HEK293 (cell line): ENCODE measurements at regions not wholly inside any gene's neighbourhood (a gene's known extent, or its start where the extent isn't known, plus 50 kb on each side); places are given as distances from the start of the nearest gene placed in this dataset.

ENCODE experiments used
- CTCF ChIA-PET: fragments of 350-600 bp; formaldehyde crosslinking; extraction: SDS; loops from one replicate; lab custom pipeline; 2021; ENCODE audit warnings: antibody characterized with exemption; lab: Yijun Ruan, JAX
- POLR2A ChIA-PET: fragments of 300-600 bp; formaldehyde crosslinking; extraction: SDS; loops from one replicate; lab custom pipeline; 2020; ENCODE audit warnings: antibody characterized with exemption, inconsistent platforms; lab: Yijun Ruan, JAX
- H3K27ac ChIP-seq: fragments of 200-500 bp; sonication (Bioruptor generic); 2 replicates; pipeline ENCODE4 v1.5.1; 2014; ENCODE audit warnings: low read depth, low read length, control low read depth, inconsistent platforms; ENCODE audit errors: extremely low read depth
- H3K36me3 ChIP-seq, 2 experiments: fragments of 200-500 bp in 1 of 2; sonication (Bioruptor generic) in 1 of 2; 1 replicate in 1 of 2; 2 replicates in 1 of 2; pipeline ENCODE4 v1.5.1; 2014 to 2017; ENCODE audit warnings: inconsistent platforms in 2 of 2, low read length in 2 of 2; ENCODE audit not compliant: control insufficient read depth in 2 of 2, insufficient read depth in 1 of 2
- H3K4me1 ChIP-seq: fragments of 200-500 bp; sonication (Bioruptor generic); 2 replicates; pipeline ENCODE4 v1.5.1; 2014; ENCODE audit warnings: mild to moderate bottlenecking, low read length, inconsistent platforms; ENCODE audit not compliant: control insufficient read depth, insufficient read depth
- H3K4me3 ChIP-seq: 2 replicates; pipeline ENCODE4 v1.5.1; 2011; ENCODE audit warnings: low read depth, mild to moderate bottlenecking, control low read depth, low read length, moderate library complexity
- H3K9me3 ChIP-seq: fragments of 200-500 bp; sonication (Bioruptor generic); 2 replicates; pipeline ENCODE4 v1.5.1; 2014; ENCODE audit warnings: low read depth, low read length, inconsistent platforms; ENCODE audit not compliant: control insufficient read depth, insufficient read depth
- EGR2 ChIP-seq: fragments of 450-650 bp; formaldehyde crosslinking; IDR thresholded peaks from 2 replicates; pipeline ENCODE4 v1.5.1; 2016; ENCODE audit warnings: low read depth, missing biosample characterization, missing genetic modification characterization
- GLIS1 ChIP-seq: fragments of 450-650 bp; formaldehyde crosslinking; IDR thresholded peaks from 2 replicates; pipeline ENCODE4 v1.5.1; 2016; ENCODE audit warnings: missing biosample characterization, missing genetic modification characterization
- IKZF3 ChIP-seq: fragments of 450-650 bp; IDR thresholded peaks from 2 replicates; pipeline ENCODE4 v1.5.0; 2018; ENCODE audit warnings: missing biosample characterization, mild to moderate bottlenecking, missing genetic modification characterization, moderate library complexity
- ZNF138 ChIP-seq: fragments of 450-650 bp; formaldehyde crosslinking; IDR thresholded peaks from 2 replicates; pipeline ENCODE4 v1.5.1; 2016; ENCODE audit warnings: missing biosample characterization, missing genetic modification characterization, borderline replicate concordance
- ZNF146 ChIP-seq: fragments of 450-650 bp; formaldehyde crosslinking; IDR thresholded peaks from 2 replicates; pipeline ENCODE4 v1.5.1; 2016; ENCODE audit warnings: missing biosample characterization, missing genetic modification characterization
- ZNF221 ChIP-seq: fragments of 450-650 bp; formaldehyde crosslinking; IDR thresholded peaks from 2 replicates; pipeline ENCODE4 v1.5.1; 2017; ENCODE audit warnings: missing biosample characterization, missing genetic modification characterization, borderline replicate concordance
- ZNF449 ChIP-seq: fragments of 450-650 bp; formaldehyde crosslinking; IDR thresholded peaks from 2 replicates; pipeline ENCODE4 v1.5.1; 2017; ENCODE audit warnings: missing biosample characterization, mild to moderate bottlenecking, missing genetic modification characterization, moderate library complexity
- ZNF555 ChIP-seq: fragments of 450-650 bp; formaldehyde crosslinking; conservative IDR thresholded peaks from 2 replicates; pipeline ENCODE4 v1.5.1; 2017; ENCODE audit warnings: missing biosample characterization, mild to moderate bottlenecking, missing genetic modification characterization, inconsistent platforms
- ZNF624 ChIP-seq: fragments of 450-650 bp; formaldehyde crosslinking; IDR thresholded peaks from 2 replicates; pipeline ENCODE4 v1.5.1; 2017; ENCODE audit warnings: missing biosample characterization, missing genetic modification characterization
- ZXDB ChIP-seq: fragments of 450-650 bp; formaldehyde crosslinking; IDR thresholded peaks from 2 replicates; pipeline ENCODE4 v1.5.1; 2016; ENCODE audit warnings: missing biosample characterization, missing genetic modification characterization
- TF ChIP-seq, protein P1 (sequence below): fragments of 450-650 bp; formaldehyde crosslinking; IDR thresholded peaks from 2 replicates; pipeline ENCODE4 v1.5.1; 2017; ENCODE audit warnings: missing biosample characterization, missing genetic modification characterization
- TF ChIP-seq, protein P2 (sequence below): fragments of 450-650 bp; formaldehyde crosslinking; IDR thresholded peaks from 2 replicates; pipeline ENCODE4 v1.5.1; 2016; ENCODE audit warnings: missing biosample characterization, missing genetic modification characterization
- TF ChIP-seq, protein P3 (sequence below): fragments of 450-650 bp; formaldehyde crosslinking; optimal IDR thresholded peaks from 2 replicates; pipeline ENCODE3; 2016; ENCODE audit warnings: missing biosample characterization, mild to moderate bottlenecking, missing genetic modification characterization
- TF ChIP-seq, protein P4 (sequence below): fragments of 450-650 bp; IDR thresholded peaks from 2 replicates; pipeline ENCODE4 v1.5.1; 2018; ENCODE audit warnings: missing biosample characterization, missing genetic modification characterization

DNA sequence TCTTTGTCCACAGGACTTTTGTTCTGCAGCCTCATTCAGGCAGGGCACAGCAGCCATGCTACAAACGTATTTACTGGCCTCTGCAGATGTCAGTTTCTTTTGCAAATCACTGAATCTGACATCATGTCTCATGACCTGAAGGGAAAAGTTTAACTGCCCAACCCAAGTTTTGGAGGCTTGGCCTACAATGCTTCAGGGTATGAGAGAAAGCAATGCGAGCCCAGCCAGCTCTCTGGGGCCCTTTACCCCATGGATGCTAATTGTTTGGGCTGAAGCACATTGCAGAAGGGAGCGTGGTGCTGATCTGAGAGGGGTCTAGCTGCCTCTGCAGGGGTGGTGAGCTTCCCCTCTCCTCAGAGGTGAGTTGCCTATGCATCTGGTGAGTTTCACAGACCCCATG is 179.9 kb upstream of the CXCL12 start:
- no peaks in the 10 kb centered on the region for H3K9me3 ChIP-seq
- H3K27ac ChIP-seq: no peak overlapping the region
- TF ChIP-seq GLIS1: no peak
- peak; percentile 66 for TF ChIP-seq ZNF449 (tag by site-specific recombination)
- TF ChIP-seq ZNF138 (tag by site-specific recombination): no peak
- no peak for TF ChIP-seq ZNF555
- no peak overlapping the region for H3K4me3 ChIP-seq
- POLR2A ChIA-PET: no interaction called here
- H3K4me1 ChIP-seq: no peaks in the 10 kb centered on the region
- H3K36me3 ChIP-seq: no peaks in the 10 kb centered on the region
- CTCF ChIA-PET: interaction anchor here (1.1 kb wide), 1 partner anchor 11 kb away, joined by 4 read pairs; no protein-coding TSS in a partner anchor

- Histone ChIP-seq H3K27ac (no peak overlapping the region), H3K9me3 (no peaks in the 10 kb centered on the region)
- POLR2A ChIA-PET: no interaction called here
- CTCF ChIA-PET: no interaction called here
- TF ChIP-seq ZNF624 (tag by site-specific recombination): no peak
- TF ChIP-seq ZXDB (tag by site-specific recombination): no peak
- TF ChIP-seq ZNF146 (tag by site-specific recombination): no peak
- TF ChIP-seq ZNF221: no peak
- TF ChIP-seq, all 188 proteins: peak for 0
- H3K4me3 ChIP-seq: no peak overlapping the region
- H3K4me1 ChIP-seq: no peaks in the 10 kb centered on the region
- H3K36me3 ChIP-seq: no peaks in the 10 kb centered on the region
Measured at GRCh38 chr10:44566786-44567185, 181.9 kb upstream of the CXCL12 start.

- Histone ChIP-seq H3K4me1 (no peaks in the 10 kb centered on the region), H3K4me3 (no peak overlapping the region), H3K9me3 (no peaks in the 10 kb centered on the region), H3K27ac (no peak overlapping the region), H3K36me3 (no peaks in the 10 kb centered on the region)
- no peak for TF ChIP-seq EGR2 (tag by site-specific recombination)
- TF ChIP-seq, protein P1, sequence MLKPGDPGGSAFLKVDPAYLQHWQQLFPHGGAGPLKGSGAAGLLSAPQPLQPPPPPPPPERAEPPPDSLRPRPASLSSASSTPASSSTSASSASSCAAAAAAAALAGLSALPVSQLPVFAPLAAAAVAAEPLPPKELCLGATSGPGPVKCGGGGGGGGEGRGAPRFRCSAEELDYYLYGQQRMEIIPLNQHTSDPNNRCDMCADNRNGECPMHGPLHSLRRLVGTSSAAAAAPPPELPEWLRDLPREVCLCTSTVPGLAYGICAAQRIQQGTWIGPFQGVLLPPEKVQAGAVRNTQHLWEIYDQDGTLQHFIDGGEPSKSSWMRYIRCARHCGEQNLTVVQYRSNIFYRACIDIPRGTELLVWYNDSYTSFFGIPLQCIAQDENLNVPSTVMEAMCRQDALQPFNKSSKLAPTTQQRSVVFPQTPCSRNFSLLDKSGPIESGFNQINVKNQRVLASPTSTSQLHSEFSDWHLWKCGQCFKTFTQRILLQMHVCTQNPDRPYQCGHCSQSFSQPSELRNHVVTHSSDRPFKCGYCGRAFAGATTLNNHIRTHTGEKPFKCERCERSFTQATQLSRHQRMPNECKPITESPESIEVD: peak; percentile 70
- ChIA-PET CTCF (interaction anchor here (0.6 kb wide), 1 partner anchor 13 kb away, joined by 3 read pairs; no protein-coding TSS in a partner anchor), POLR2A (no interaction called here)
Measured at GRCh38 chr10:44567471-44567870, 182.6 kb upstream of the CXCL12 start.

GRCh38 chr10:44569193-44570091 is 184.5 kb upstream of the CXCL12 start:
- no peaks in the 10 kb centered on the region for H3K36me3 ChIP-seq
- no peak overlapping the region for H3K27ac ChIP-seq
- TF ChIP-seq, protein P2, sequence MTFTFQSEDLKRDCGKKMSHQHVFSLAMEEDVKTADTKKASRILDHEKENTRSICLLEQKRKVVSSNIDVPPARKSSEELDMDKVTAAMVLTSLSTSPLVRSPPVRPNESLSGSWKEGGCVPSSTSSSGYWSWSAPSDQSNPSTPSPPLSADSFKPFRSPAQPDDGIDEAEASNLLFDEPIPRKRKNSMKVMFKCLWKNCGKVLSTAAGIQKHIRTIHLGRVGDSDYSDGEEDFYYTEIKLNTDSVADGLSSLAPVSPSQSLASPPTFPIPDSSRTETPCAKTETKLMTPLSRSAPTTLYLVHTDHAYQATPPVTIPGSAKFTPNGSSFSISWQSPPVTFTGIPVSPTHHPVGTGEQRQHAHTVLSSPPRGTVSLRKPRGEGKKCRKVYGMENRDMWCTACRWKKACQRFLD: no peak
- TF ChIP-seq IKZF3 (no peak), ZNF138 (tag by site-specific recombination) (no peak), ZXDB (tag by site-specific recombination) (no peak)
- TF ChIP-seq, protein P3, sequence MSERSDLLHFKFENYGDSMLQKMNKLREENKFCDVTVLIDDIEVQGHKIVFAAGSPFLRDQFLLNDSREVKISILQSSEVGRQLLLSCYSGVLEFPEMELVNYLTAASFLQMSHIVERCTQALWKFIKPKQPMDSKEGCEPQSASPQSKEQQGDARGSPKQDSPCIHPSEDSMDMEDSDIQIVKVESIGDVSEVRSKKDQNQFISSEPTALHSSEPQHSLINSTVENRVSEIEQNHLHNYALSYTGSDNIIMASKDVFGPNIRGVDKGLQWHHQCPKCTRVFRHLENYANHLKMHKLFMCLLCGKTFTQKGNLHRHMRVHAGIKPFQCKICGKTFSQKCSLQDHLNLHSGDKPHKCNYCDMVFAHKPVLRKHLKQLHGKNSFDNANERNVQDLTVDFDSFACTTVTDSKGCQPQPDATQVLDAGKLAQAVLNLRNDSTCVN (tag by site-specific recombination): no peak
- TF ChIP-seq, protein P4, sequence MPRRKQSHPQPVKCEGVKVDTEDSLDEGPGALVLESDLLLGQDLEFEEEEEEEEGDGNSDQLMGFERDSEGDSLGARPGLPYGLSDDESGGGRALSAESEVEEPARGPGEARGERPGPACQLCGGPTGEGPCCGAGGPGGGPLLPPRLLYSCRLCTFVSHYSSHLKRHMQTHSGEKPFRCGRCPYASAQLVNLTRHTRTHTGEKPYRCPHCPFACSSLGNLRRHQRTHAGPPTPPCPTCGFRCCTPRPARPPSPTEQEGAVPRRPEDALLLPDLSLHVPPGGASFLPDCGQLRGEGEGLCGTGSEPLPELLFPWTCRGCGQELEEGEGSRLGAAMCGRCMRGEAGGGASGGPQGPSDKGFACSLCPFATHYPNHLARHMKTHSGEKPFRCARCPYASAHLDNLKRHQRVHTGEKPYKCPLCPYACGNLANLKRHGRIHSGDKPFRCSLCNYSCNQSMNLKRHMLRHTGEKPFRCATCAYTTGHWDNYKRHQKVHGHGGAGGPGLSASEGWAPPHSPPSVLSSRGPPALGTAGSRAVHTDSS: no peak
- no peaks in the 10 kb centered on the region for H3K9me3 ChIP-seq
- H3K4me1 ChIP-seq: no peaks in the 10 kb centered on the region
- no peak overlapping the region for H3K4me3 ChIP-seq
- ChIA-PET CTCF (interaction anchor here (0.8 kb wide), 1 partner anchor 298 kb away, joined by 7 read pairs; no protein-coding TSS in a partner anchor), POLR2A (no interaction called here)
